Stomach (tissue), 4 donors: ENCODE measurements at regions not wholly inside any gene's neighbourhood (a gene's known extent, or its start where the extent isn't known, plus 50 kb on each side); places are given as distances from the start of the nearest gene placed in this dataset.

Source experiments
- POLR2A ChIP-seq, 4 donors: fragments of 450-650 bp; IDR thresholded peaks; one replicate each; pipeline ENCODE4 v1.6.1; 2016; ENCODE audit warnings: antibody characterized with exemption in 4 of 4, control low read depth in 2 of 4, mild to moderate bottlenecking in 1 of 4, moderate library complexity in 1 of 4
- TF ChIP-seq, protein P1 (sequence below), 7 experiments: fragments of 450-650 bp in 4 of 7; fragments of 200-600 bp in 3 of 7; sonication (generic) in 3 of 7; IDR thresholded peaks; one replicate each; pipeline ENCODE4 v1.5.1; 2016 to 2019; ENCODE audit warnings: antibody characterized with exemption in 7 of 7, control low read depth in 2 of 7, mild to moderate bottlenecking in 1 of 7

DNA sequence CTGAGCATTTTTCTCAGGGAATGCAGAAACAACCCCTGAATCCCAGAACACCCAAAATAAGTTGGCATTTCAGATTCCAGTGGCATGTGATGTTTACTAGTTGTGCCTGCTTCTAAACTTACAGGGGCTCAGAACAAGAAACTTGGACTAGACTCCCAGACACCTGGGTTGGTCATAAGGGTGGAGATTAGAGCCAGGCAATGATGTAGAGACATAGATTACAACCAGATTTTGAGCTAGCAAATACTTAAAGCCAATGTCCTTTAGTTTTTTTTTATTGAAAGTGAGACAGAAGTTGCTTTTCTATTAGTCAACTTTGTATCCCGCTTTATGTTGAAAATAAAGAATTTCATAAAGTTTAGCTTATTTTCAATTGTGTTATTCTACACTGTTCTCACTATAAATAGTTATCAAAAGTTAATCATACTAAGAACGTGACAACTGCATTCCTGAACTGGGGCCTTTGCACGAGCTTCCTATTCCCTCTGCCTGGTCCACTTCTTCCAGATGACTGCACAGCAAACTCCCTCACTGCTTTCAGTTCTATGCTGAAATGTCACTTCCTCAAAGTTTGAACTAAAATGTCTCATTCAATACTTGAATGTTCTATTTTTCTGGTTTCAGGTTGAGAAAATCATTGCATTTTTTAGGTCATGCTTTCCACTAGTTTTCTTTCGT is 224.7 kb upstream of the PPP1R2C start:
- TF ChIP-seq, protein P1, sequence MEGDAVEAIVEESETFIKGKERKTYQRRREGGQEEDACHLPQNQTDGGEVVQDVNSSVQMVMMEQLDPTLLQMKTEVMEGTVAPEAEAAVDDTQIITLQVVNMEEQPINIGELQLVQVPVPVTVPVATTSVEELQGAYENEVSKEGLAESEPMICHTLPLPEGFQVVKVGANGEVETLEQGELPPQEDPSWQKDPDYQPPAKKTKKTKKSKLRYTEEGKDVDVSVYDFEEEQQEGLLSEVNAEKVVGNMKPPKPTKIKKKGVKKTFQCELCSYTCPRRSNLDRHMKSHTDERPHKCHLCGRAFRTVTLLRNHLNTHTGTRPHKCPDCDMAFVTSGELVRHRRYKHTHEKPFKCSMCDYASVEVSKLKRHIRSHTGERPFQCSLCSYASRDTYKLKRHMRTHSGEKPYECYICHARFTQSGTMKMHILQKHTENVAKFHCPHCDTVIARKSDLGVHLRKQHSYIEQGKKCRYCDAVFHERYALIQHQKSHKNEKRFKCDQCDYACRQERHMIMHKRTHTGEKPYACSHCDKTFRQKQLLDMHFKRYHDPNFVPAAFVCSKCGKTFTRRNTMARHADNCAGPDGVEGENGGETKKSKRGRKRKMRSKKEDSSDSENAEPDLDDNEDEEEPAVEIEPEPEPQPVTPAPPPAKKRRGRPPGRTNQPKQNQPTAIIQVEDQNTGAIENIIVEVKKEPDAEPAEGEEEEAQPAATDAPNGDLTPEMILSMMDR (IDR thresholded peaks at IDR 0.05), result no peak
- no peak for TF ChIP-seq POLR2A (IDR thresholded peaks at IDR 0.05)
